GM21360 (cell line): ENCODE measurements at regions not wholly inside any gene's neighbourhood (a gene's known extent, or its start where the extent isn't known, plus 50 kb on each side); places are given as distances from the start of the nearest gene placed in this dataset.
A peak's percentile ranks its signal among the peaks of the same experiment; 100 is the strongest.

Source experiments
- ATAC-seq: cut with Tn5 transposase; IDR thresholded peaks from one replicate; pipeline ENCODE4 v1.9.1; 2021; ENCODE audit warnings: mild to moderate bottlenecking, moderate library complexity; ENCODE audit not compliant: unreplicated experiment

- no peak for ATAC-seq
Observed at GRCh38 chr17:77306790-77307478, 166.2 kb downstream of the SEC14L1 start.

- ATAC-seq: no peak
Observed at GRCh38 chr17:77307479-77308198, 166.9 kb downstream of the SEC14L1 start.

- ATAC-seq: no peak
Observed at GRCh38 chr17:77308861-77309726, 168.3 kb downstream of the SEC14L1 start.

- no peak for ATAC-seq
Observed at GRCh38 chr17:77310336-77310735, 169.6 kb downstream of the SEC14L1 start.

- ATAC-seq: no peak
Observed at GRCh38 chr17:77311371-77311981, 170.7 kb downstream of the SEC14L1 start.

GRCh38 chr17:77312061-77312701, 171.4 kb downstream of the SEC14L1 start:
- no peak for ATAC-seq

GRCh38 chr17:77312786-77313599, 172.2 kb downstream of the SEC14L1 start:
- no peak for ATAC-seq

- no peak for ATAC-seq
Observed at GRCh38 chr17:77313831-77314230, 173.1 kb downstream of the SEC14L1 start.

GRCh38 chr17:77314601-77315000, 173.8 kb downstream of the SEC14L1 start:
- ATAC-seq: no peak

GRCh38 chr17:77315010-77315409, 174.2 kb downstream of the SEC14L1 start:
- no peak for ATAC-seq

GRCh38 chr17:77315551-77316190, 174.9 kb downstream of the SEC14L1 start:
- ATAC-seq: no peak

- ATAC-seq: no peak
Observed at GRCh38 chr17:77316191-77316641, 175.4 kb downstream of the SEC14L1 start.

GRCh38 chr17:77316651-77317050, 175.9 kb downstream of the SEC14L1 start:
- ATAC-seq: no peak

GRCh38 chr17:77317091-77317750, 176.5 kb downstream of the SEC14L1 start:
- no peak for ATAC-seq

- no peak for ATAC-seq
Observed at GRCh38 chr17:77318021-77318420, 177.3 kb downstream of the SEC14L1 start.

- ATAC-seq: no peak
Observed at GRCh38 chr17:77318491-77319210, 177.9 kb downstream of the SEC14L1 start.

- ATAC-seq: peak; percentile 32
Observed at GRCh38 chr17:77319211-77320043, 178.7 kb downstream of the SEC14L1 start.
